Effector CD8-positive, alpha-beta T cell (primary cell): ENCODE measurements at regions not wholly inside any gene's neighbourhood (a gene's known extent, or its start where the extent isn't known, plus 50 kb on each side); places are given as distances from the start of the nearest gene placed in this dataset.

ENCODE experiments used
- DNase-seq: peaks from one replicate; lab custom pipeline; 2025; lab: John Stamatoyannopoulos, UW

DNA sequence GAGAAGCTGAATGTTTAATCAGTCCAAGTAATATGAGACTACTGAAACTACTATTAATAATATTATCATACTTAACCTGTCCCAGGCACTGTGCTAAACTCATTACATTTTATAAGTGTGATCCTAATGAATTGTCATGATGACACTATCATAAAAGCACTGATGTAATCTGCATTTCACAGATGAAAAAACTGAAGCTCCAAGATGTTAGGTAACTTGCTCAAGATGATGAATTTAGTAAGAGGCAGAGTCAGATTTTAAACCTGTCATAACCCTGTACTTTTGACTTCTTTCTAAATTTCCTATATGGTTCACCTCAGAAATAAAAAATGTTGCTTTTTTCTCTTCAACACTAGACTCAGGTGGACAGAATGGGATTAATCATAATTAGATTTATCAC, 237.6 kb downstream of the ALDH8A1 start:
- DNase-seq = no peak

DNA sequence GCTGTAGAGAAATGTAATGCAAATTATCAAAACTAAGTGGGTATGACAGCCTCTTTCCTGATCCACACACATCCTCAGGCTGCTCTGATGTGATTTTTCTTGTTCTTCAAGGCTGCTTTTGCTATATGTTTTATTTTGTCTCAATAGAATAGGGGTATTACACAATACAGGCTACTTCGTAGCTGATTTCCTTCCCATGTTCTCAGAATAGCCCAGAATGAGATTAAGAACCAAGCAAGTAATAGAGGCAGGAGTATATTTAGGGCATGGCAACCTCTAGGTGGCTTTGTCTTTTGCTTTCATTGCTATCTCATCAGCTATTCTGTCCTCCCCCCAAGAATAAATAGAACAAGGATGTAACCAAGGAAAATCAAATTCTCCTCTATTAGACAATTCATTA, 241.8 kb downstream of the ALDH8A1 start:
- DNase-seq = no peak

DNA sequence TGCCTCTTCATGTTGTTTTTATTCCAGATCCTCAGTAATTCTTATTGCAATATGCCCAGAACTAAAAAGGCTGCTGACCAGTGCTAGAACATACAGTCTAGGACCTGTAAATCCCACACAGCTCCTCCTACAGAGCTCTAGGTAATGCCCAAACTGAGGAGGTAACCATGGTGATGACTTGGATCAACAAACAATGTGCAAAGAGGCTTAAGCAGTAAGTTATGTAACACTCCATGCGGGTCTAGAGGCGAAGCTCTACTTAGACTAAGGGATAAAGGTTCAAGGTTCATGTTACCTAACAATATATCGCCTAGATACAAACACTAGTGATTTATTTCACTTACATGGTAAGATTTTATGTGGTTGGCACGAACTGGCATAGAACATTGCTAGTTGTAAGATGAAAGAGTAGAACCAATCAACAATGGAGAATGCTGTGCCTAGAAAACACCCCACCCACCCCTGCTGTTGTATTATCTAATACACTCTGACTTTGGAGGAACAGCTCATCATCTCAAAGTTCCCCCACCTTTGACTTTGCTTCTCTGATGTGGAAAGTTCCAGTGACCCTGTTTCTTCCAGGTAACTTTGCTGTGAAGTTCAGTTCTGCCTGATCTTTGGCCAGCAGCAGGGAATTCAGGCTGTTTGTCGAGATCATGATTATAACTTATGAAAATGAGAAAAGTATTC, 242.4 kb downstream of the ALDH8A1 start:
- no peak for DNase-seq

DNA sequence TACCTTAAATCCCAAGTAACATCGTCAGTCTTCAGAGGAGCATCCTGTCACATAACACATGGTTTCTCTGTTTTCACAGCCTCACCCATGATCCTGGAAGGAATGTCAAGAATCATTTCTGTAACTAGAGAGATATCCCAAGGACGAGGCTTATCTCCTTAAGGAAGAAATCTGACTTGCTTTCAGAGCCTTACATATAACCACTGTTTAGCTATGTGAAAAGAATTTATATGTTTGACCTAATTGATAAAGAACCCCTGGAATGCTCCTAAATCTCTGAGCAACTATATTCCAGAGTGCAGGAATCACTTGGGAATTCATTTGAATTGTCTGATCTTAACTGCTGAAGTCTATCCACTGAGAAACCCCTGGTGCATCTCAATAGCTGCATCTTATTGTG, 243.1 kb downstream of the ALDH8A1 start:
- no peak for DNase-seq

DNA sequence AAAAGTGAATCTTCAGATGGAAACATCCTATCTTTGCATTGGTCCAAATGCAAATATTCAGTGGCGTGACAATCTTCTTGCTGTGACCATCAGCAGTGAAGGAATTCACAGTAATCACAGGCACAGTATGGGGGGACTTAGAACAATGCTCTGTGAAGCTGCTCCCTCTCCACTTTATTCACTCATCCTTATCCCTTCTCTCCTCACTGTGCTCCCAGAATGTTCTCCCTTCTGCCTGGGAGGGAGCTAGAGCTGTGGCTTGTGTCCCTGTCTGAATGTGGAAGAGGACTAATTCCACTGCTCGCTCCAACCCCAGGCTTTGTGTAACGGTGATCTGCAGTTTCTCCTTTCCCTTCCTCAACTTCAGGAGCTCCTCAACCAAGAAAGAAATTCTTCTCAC, 243.7 kb downstream of the ALDH8A1 start:
- DNase-seq = no peak

DNA sequence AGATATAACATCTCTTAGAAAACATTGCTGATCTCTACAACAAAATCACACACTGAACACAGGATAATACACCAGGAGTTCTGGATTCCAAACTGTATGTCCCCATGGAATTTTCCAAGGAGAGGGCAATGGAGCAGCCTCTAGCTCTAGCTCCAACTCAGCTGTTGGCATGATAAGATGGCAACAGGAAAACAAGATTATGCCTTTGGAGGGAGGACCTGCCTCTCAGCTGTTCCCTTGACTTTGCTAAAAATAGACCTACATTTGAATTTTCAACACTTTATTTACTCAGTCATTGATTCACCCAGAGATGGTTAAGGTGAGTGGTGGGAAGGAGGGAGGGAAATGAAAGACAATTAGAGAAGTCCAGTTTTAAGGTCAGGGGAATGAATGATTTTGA, 246.7 kb downstream of the ALDH8A1 start:
- DNase-seq = no peak

DNA sequence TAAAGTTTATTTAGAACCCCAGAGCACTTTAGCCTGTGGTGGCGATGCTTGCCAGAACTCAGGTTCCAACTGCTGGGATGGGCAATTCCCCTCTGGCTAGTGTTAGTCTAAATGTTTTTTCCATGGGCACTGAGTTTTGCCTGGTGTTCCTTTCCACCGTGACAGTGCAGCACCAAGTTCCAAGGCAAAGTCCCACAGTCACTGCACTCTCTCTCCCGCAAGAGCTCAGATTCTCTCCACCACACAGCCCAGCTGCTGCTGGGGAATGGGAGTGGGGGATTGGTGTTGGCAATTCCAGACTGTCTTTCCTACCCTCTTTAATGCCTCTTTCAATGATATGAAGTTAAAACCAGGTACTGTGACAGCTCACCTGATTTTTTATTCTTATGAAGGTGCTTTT, 247.6 kb downstream of the ALDH8A1 start:
- DNase-seq = no peak

DNA sequence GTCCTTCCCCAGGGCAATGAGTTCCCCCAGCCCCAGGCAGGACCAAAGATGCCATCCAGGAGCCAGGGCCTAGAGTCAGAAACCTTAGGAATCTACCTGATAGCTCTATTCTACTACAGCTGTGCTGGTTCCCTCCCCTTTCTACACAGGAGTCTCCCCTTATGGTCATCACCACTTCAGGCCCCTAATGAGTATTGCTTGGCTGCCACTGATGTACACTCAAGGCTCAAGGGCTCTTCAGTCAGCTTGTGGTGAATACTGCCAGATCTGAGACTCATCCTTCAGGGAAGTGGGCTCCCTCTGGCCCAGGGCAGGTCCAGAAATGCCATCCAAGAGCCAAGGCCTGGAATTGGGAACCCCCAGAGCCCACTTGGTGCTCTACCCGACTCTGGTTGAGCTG, 248.6 kb downstream of the ALDH8A1 start:
- DNase-seq = no peak

DNA sequence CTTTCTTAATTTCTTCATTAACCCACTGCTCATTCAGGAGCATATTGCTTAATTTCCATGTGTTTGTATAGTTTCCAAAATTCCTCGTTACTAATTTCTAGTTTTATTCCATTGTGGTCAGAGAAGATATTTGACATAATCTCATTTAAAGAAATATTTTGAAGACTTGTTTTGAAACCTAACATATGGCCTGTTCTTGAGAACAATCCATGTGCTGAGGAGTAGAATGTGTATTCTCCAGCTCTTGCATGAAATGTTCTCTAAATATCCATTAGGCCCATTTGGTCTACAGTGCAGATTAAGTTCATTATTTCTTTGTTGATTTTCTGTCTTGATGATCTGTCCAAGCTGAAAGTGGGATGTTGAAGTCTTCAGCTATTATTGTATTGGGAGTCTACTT, 251.7 kb downstream of the ALDH8A1 start:
- no peak for DNase-seq

DNA sequence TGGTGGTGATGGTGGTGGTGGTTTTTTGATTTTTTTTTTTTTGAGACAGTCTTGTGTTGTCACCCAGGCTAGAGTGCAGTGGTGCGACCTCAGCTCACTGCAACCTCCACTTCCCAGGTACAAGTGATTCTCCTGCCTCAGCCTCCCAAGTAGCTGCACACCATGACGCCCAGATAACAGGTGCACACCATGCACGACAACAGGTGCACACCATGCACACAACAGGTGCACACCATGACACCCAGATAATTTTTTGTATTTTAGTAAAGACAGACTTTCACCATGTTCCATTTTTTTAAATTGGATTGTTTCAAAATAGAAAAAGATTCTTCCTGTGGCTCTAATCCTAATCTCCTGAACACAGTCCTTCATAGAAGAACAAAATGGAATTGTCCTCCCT, 257.9 kb downstream of the ALDH8A1 start:
- DNase-seq = no peak

DNA sequence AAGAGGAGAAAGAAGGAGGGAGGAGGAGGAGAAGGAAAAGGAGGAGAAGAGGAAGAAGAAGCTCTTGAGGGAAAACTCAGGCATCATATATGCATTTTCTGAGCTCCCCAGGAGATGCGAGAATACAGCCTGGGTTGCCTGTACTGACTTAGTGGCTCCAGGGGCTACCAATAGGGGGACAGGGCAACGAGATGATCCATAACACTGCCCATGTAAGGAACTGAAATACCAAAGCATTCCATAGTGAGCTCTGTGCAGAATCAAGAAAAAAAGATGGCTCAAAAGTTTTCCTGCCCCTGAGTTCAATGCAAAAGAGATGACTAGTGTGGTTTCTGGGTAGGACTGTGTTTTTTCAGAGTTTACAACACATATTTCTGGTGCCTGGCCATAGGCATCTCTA, 258.7 kb downstream of the ALDH8A1 start:
- no peak for DNase-seq

DNA sequence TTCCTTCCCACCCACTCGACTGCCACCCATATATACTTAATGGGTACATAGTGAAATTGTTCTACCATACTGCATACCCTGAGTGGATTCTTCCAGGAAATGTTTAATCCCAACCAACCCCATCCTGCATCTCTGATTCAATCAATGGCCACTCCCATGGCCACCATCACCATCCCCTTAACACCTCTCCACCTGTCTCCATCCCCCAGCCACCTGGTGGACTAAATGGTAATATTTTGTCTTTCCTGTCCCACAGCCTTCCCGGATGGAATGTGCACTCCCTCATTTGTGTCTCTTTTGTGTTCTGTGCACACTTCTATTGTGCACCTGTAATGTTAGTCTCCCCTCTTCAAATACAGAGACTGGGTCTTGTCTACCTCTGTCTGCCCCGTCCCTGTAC, 259.9 kb downstream of the ALDH8A1 start:
- no peak for DNase-seq

DNA sequence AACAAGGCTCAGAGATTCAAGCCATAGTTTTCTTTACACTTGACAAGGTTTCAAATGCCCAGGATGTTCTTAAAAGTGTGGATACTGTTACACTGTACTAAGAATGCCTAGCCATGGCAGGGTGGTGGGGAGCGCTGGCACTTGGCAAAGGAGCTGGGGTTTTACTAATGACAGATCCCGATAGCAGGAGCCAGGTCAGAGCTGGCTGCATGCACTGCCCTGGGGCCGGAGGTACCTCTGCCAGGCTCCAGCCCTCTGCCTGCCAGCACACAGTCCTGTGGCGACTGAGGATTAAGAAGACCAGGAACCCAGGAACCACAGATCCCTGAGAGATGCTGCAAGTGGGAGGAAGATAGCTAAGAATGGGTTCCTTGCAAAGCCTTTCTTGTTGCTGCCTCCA, 260.3 kb downstream of the ALDH8A1 start:
- DNase-seq = no peak

DNA sequence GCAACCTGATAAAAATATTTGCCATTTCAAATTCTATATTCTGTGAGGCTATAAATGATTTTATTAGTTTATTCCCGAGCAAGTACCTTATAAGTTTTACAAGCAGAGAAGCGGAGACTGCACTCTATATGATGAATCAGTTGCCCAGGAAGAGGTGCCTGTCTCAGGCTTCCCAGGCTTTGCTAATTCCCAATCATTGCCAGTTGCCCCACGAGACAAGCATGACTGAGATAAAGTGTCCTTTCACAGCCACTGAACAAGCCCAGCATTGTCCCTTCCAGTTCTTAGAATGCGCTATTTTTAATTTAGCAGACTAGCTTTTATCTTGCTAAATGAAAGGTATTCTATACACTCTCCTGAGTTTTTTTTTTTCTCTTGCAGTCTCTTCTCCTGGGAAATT, 260.7 kb downstream of the ALDH8A1 start:
- no peak for DNase-seq

DNA sequence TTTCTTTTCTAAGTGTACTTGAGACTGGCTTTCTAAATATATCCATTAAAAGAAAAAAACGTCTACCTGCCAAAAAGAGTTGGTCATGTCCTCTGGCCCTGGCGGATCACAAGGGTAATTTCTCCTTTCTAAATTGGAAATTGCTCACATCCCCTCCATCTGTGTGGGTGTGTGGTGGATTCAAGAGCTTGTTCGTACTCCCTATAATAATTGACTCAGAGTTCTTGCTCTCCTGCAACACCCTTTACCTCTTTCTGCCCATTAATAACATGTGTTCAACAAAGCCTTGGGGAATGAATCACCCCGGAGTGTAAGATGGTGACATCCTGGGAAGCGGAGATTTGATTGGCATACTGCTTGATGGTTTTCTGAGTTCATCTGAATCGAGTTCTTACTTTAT, 263.8 kb downstream of the ALDH8A1 start:
- DNase-seq = no peak

DNA sequence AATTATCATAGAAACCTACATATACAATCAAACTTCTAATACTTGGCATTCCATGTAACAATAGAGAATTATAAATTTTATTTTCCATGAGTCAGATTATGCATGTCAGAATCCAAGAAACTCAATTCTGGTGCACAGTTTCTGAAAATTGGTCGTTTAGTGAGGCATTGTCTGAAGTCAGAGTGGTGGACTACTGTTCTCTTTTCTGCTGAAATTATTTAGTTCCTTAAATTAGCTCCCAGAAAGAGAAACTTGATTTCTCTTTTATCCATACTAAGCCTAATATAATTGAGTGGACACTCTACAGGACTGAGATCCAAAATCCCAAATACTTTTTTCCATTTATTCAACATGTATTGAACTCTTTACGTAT, 265.5 kb downstream of the ALDH8A1 start:
- no peak for DNase-seq

DNA sequence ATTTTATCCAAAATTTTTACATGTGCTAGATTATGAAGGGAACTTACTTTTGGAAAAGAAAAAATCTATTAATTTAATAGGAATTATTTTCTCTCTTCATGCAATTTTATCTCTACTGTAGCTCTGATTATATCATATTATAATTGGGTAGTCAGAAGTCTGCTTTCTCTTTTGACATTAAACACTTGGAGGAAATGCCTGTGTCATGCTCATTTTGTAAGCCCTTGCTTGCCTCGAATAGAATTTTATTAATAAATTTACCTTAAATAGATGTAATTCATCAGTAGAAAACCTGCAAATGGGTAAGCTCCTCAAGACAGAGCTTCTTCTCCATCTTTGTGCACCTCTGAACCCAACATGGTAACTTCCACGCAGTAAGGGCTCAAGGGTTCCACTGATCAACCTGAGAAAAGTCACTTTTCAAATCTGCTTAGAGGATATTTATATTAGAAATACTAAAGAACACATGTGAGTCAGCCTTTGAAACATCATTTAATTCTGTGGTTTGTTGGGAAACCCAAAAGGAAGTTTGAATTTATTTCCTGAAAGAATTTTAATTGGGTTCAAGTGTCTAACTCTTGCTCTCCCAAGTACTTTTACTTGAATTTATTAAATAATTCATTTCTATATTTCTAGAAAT, 266.0 kb downstream of the ALDH8A1 start:
- no peak for DNase-seq

DNA sequence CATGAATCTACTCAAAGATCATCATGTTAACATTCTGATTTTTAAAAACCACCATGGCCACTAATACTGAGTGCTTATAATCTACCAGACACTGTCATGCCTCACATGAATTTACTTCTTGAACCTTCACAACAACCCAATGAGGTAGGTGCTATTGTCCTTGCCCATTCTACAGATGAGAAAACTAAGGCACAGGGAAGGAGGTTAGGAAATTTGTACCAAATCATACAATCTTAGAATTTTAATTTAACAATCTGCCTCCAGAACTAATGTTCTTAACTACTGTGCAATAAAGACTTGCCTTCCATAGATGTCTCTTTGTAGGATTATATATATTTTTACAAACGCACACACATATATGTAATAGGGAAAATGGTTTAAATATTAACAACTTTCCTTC, 269.5 kb downstream of the ALDH8A1 start:
- no peak for DNase-seq

DNA sequence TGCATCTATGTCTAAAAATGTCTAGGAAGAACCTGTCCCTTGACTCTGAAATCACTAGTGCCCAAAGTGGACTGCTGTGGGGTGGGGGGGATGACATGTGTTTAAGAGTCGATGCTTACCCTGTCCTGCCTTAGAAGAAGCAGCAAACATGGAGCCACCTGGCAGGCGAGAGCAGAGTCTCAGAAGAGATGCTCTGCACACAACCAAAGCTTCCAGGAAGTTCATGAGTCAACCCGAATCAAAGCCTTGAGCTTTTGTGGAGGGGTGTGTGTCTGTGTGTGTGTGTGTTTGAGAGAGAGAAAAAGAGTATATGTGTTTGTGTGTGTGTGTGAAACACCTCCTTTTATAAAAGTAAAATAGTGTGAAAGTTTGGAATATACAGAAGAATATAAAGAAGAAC, 269.9 kb downstream of the ALDH8A1 start:
- no peak for DNase-seq

DNA sequence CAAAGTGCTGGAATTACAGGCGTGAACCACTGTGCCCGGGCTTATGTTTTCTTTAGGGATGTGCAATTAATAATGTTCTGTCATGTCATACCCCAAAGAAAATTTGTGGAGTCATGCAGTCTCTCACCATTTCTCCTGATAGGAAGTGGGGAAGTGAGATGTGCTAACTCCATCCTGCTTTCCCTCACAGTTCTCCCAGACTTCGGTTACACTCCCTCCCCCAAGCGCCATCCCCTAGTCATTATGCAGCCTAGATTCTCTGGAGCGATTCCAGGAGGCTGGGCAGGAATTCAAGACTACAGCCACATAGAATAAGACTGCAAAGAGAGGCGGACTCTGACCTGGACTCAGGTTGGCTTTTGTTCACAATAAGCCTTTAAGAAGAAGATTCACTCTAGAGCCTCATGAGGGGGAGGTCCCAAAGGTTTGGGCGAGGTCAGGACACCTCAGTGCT, 271.4 kb downstream of the ALDH8A1 start:
- DNase-seq = no peak

DNA sequence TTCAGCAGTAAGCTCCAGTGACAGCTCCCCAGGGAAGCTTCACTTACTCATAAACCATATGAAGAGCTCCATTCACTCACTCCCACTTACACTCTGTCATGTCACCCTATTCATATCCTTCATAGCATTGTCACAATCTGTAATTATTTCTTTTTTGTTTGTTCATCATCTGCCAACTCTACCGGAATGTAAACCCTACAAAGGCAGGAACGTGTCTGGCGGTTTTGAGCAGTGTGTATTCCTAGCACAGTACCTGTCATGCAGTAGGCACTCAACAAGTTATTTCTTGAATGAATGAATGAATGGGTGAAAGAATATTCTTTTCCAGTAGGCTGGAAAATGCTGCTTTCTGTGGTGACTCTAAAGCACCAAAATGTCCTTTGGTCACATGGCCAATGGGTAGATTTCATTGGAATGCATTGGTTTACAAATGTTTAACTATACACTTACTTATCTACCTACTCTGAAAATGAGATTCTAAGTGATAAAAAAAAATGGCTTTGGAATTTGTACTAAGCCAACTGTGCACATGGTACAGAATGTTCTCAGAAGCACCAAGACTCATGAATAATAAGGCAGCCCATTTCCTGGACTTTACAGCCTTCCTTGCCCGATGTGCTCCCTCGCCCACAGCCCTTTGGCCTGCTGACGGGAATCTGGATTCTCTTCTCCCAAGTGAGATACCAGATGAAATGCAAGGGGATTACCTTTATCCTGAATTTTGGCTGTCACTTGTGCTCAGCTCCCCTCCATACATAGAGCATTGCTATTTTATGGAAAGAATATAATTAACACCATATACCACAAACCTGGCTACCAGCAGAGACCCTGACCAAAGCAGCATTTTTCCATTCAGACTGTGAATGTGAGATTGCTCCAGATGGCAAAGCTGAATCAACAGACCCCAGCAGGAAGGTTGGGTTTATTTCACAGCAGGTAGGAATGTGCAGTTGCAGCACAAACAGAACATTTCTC, 273.3 kb downstream of the ALDH8A1 start:
- no peak for DNase-seq

DNA sequence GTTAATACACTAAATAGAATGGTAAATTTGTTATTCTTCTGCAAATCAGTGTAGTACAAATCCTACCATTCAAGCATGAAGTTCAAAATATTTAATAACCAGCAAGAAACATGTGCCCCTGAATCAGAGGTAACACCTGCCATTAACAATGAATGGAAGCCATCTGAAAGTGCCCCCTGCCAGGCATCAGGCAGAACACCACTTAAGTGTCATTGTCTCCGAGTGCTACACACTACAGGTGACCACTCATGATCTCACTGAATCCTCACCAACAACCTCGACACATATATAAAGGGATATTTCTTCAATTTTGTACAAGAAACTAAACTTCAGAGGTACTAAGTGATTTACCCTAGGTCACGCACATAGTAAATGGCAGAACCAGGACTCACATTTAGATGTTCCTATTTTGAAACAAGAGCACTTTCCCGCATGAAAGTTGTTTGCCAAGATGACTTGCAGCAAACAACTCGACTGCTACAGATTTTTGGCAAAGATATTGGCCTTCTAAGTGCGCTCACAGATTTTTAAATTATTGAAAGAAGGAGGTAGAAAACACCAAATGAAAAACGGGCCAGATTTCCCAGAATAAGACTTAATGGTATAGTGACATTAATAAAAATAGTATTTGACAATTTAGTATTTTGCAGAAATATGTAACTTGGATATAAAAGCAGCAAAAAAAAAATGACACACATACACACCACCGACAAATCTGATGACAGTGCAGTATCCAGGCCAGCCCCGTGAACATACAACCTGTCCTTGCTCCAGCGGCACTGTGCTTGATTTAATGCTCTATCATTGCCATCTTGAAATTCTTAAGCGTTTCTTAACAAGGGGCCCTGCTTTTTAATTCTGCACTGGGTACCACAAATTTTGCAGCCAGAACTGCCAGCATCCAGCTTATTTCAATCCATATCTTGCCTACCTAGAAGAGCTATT, 274.5 kb downstream of the ALDH8A1 start:
- DNase-seq = no peak
